H9 (cell line): ENCODE measurements at regions not wholly inside any gene's neighbourhood (a gene's known extent, or its start where the extent isn't known, plus 50 kb on each side); places are given as distances from the start of the nearest gene placed in this dataset.
"Not testable (repeated sequence)": the region's sequence is repeated elsewhere in the genome, so short reads cannot be mapped to it uniquely, and the experiment has no call there.

Experiments used
- DNase-seq: peaks from one replicate; pipeline ENCODE4 v3.0.0-alpha.2; 2017
- H2AFZ ChIP-seq: one replicate; pipeline ENCODE4 v1.6.1; 2013; ENCODE audit warnings: mild to moderate bottlenecking, low read length, control low read depth, moderate library complexity
- H2AK5ac ChIP-seq: 2 replicates; pipeline ENCODE4 v1.6.1; 2013; ENCODE audit warnings: low read length, control low read depth, mixed read lengths; ENCODE audit not compliant: insufficient read length
- H2BK120ac ChIP-seq: one replicate; pipeline ENCODE4 v1.6.1; 2013; ENCODE audit warnings: low read depth, mild to moderate bottlenecking, low read length, control low read depth, inconsistent platforms; ENCODE audit not compliant: poor library complexity, severe bottlenecking
- H2BK12ac ChIP-seq: 2 replicates; pipeline ENCODE4 v1.6.1; 2013; ENCODE audit warnings: low read length, control low read depth, mixed read lengths, low read depth; ENCODE audit not compliant: insufficient read length
- H2BK15ac ChIP-seq: 2 replicates; pipeline ENCODE4 v1.6.1; 2013; ENCODE audit warnings: low read depth, low read length, control low read depth
- H2BK20ac ChIP-seq: one replicate; pipeline ENCODE4 v1.6.1; 2013; ENCODE audit warnings: low read depth, mild to moderate bottlenecking, low read length, control low read depth, inconsistent platforms; ENCODE audit not compliant: poor library complexity, severe bottlenecking
- H2BK5ac ChIP-seq: 2 replicates; pipeline ENCODE4 v1.6.1; 2013; ENCODE audit warnings: low read length, control low read depth, mixed read lengths; ENCODE audit not compliant: insufficient read length
- H3K14ac ChIP-seq: 2 replicates; pipeline ENCODE4 v1.6.1; 2013; ENCODE audit warnings: low read length, control low read depth; ENCODE audit not compliant: insufficient read depth
- H3K18ac ChIP-seq: 2 replicates; pipeline ENCODE4 v1.6.1; 2013; ENCODE audit warnings: low read depth, mild to moderate bottlenecking, mixed read lengths, low read length, control low read depth; ENCODE audit not compliant: insufficient read length
- H3K23ac ChIP-seq: 2 replicates; pipeline ENCODE4 v1.6.1; 2013; ENCODE audit warnings: low read length, control low read depth, mixed read lengths, low read depth; ENCODE audit not compliant: insufficient read length
- H3K23me2 ChIP-seq: 2 replicates; pipeline ENCODE4 v1.6.1; 2013; ENCODE audit warnings: low read depth, mild to moderate bottlenecking, mixed read lengths, low read length, control low read depth; ENCODE audit not compliant: insufficient read length, poor library complexity, severe bottlenecking
- H3K27ac ChIP-seq: 2 replicates; pipeline ENCODE4 v1.5.1; 2013; ENCODE audit warnings: low read length, control low read depth, mixed read lengths, low read depth; ENCODE audit not compliant: insufficient read length
- H3K27me3 ChIP-seq: 2 replicates; pipeline ENCODE4 v1.6.1; 2013; ENCODE audit warnings: low read length, control low read depth, inconsistent platforms; ENCODE audit not compliant: insufficient read depth
- H3K4ac ChIP-seq: 2 replicates; pipeline ENCODE4 v1.6.1; 2013; ENCODE audit warnings: low read depth, mild to moderate bottlenecking, control low read depth, inconsistent platforms, low read length, moderate library complexity
- H3K4me1 ChIP-seq: 2 replicates; pipeline ENCODE4 v1.6.1; 2013; ENCODE audit warnings: low read length, control low read depth, inconsistent platforms; ENCODE audit not compliant: insufficient read depth
- H3K4me2 ChIP-seq: 2 replicates; pipeline ENCODE4 v1.6.1; 2013; ENCODE audit warnings: low read length, control low read depth, mixed read lengths; ENCODE audit not compliant: insufficient read length, insufficient read depth
- H3K56ac ChIP-seq: 2 replicates; pipeline ENCODE4 v1.6.1; 2013; ENCODE audit warnings: low read depth, mild to moderate bottlenecking, mixed read lengths, low read length, control low read depth; ENCODE audit not compliant: insufficient read length
- H3K79me1 ChIP-seq: 2 replicates; pipeline ENCODE4 v1.6.1; 2013; ENCODE audit warnings: low read depth, mild to moderate bottlenecking, moderate library complexity, low read length, control low read depth, inconsistent platforms; ENCODE audit not compliant: insufficient read depth, poor library complexity, severe bottlenecking
- H3K79me2 ChIP-seq: 2 replicates; pipeline ENCODE4 v1.6.1; 2013; ENCODE audit warnings: low read length, control low read depth, inconsistent platforms; ENCODE audit not compliant: insufficient read depth
- H3K9ac ChIP-seq: 2 replicates; pipeline ENCODE4 v1.6.1; 2013; ENCODE audit warnings: low read length, control low read depth, mixed read lengths; ENCODE audit not compliant: insufficient read length; ENCODE audit errors: extremely low read depth
- H3K9me3 ChIP-seq: one replicate; pipeline ENCODE4 v1.6.1; 2013; ENCODE audit warnings: low read depth, low read length, inconsistent platforms; ENCODE audit not compliant: control insufficient read depth
- H3T11ph ChIP-seq: one replicate; pipeline ENCODE4 v1.6.1; 2013; ENCODE audit warnings: mild to moderate bottlenecking, low read length, control low read depth, inconsistent platforms
- H4K20me1 ChIP-seq: one replicate; pipeline ENCODE4 v1.6.1; 2013; ENCODE audit not compliant: control insufficient read depth, insufficient read length, insufficient read depth
- H4K5ac ChIP-seq: 2 replicates; pipeline ENCODE4 v1.6.1; 2013; ENCODE audit warnings: low read depth, mild to moderate bottlenecking, mixed read lengths, low read length, control low read depth; ENCODE audit not compliant: insufficient read length
- H4K8ac ChIP-seq: replicated peaks from 2 replicates; pipeline ENCODE4 v1.6.1; 2013; ENCODE audit warnings: low read length, control low read depth, mixed read lengths, low read depth; ENCODE audit not compliant: insufficient read length
- H4K91ac ChIP-seq: 2 replicates; pipeline ENCODE4 v1.6.1; 2013; ENCODE audit warnings: low read depth, mild to moderate bottlenecking, moderate library complexity, mixed read lengths, low read length, control low read depth; ENCODE audit not compliant: insufficient read length
- H3K27ac Mint-ChIP-seq, 3 experiments: 2 replicates in 2 of 3; 3 replicates in 1 of 3; pipeline ENCODE4 v1.8.0; 2020 to 2021; ENCODE audit warnings: mixed read lengths in 3 of 3, mild to moderate bottlenecking in 1 of 3, moderate library complexity in 1 of 3
- H3K27me3 Mint-ChIP-seq: 2 replicates; pipeline ENCODE4 v1.8.0; 2021; ENCODE audit warnings: low read depth, mild to moderate bottlenecking, moderate library complexity, mixed read lengths
- H3K36me3 Mint-ChIP-seq, 3 experiments: 2 replicates in 2 of 3; 3 replicates in 1 of 3; pipeline ENCODE4 v1.8.0; 2020 to 2021; ENCODE audit warnings: low read depth in 3 of 3, mixed read lengths in 3 of 3; ENCODE audit not compliant: insufficient read depth in 1 of 3
- H3K4me1 Mint-ChIP-seq, 2 experiments: 2 replicates each; pipeline ENCODE4 v1.8.0; 2020; ENCODE audit warnings: mixed read lengths in 2 of 2
- H3K4me3 Mint-ChIP-seq, 2 experiments: 2 replicates in 1 of 2; 3 replicates in 1 of 2; pipeline ENCODE4 v1.8.0; 2020 to 2021; ENCODE audit warnings: mild to moderate bottlenecking in 2 of 2, mixed read lengths in 2 of 2, moderate library complexity in 1 of 2
- H3K9me3 Mint-ChIP-seq, 2 experiments: 2 replicates in 1 of 2; 3 replicates in 1 of 2; pipeline ENCODE4 v1.8.0; 2020; ENCODE audit warnings: mild to moderate bottlenecking in 2 of 2, mixed read lengths in 2 of 2, moderate library complexity in 1 of 2
- WGBS: extraction: QIAGEN DNeasy Blood & Tissue Kit; methylation state at CpG from one replicate; pipeline ENCODE4 v1.1.7; 2013; ENCODE audit warnings: missing lambda C conversion rate, low lambda C conversion rate, mixed read lengths; ENCODE audit not compliant: insufficient read length; ENCODE audit errors: extremely low coverage; 5-methylcytosine and 5-hydroxymethylcytosine counted together
- TF ChIP-seq, protein P1 (sequence below): fragments of 200-600 bp; sonication (generic); conservative IDR thresholded peaks from 3 replicates; pipeline ENCODE4 v1.8.0; 2021; ENCODE audit warnings: antibody characterized with exemption, mild to moderate bottlenecking

- Histone ChIP-seq H3T11ph (no peak overlapping the region), H2BK5ac (no peak overlapping the region), H2BK20ac (no peak overlapping the region), H3K4me1 (no peaks in the 10 kb centered on the region), H4K8ac (no peak overlapping the region), H3K14ac (no peak overlapping the region; the same call in 1 of the 2 replicates), H4K5ac (no peak overlapping the region), H3K9ac (no peak overlapping the region), H2BK120ac (no peak overlapping the region), H3K9me3 (no peaks in the 10 kb centered on the region), H2BK12ac (no peak overlapping the region), H3K4ac (no peak overlapping the region), H3K79me2 (no peaks in the 10 kb centered on the region), H4K20me1 (no peaks in the 10 kb centered on the region), H2AK5ac (no peak overlapping the region), H4K91ac (no peak overlapping the region), H3K27ac (no peak overlapping the region), H2BK15ac (no peak overlapping the region), H3K18ac (no peak overlapping the region), H3K56ac (no peak overlapping the region), H2AFZ (no peak overlapping the region), H3K23ac (no peak overlapping the region), H3K79me1 (no peaks in the 10 kb centered on the region), H3K4me2 (no peak overlapping the region), H3K23me2 (no peaks in the 10 kb centered on the region), H3K27me3 (no peaks in the 10 kb centered on the region)
- H3K27me3 Mint-ChIP-seq, result no peaks in the 10 kb centered on the region
- DNase-seq, result no peak
- TF ChIP-seq, protein P1, sequence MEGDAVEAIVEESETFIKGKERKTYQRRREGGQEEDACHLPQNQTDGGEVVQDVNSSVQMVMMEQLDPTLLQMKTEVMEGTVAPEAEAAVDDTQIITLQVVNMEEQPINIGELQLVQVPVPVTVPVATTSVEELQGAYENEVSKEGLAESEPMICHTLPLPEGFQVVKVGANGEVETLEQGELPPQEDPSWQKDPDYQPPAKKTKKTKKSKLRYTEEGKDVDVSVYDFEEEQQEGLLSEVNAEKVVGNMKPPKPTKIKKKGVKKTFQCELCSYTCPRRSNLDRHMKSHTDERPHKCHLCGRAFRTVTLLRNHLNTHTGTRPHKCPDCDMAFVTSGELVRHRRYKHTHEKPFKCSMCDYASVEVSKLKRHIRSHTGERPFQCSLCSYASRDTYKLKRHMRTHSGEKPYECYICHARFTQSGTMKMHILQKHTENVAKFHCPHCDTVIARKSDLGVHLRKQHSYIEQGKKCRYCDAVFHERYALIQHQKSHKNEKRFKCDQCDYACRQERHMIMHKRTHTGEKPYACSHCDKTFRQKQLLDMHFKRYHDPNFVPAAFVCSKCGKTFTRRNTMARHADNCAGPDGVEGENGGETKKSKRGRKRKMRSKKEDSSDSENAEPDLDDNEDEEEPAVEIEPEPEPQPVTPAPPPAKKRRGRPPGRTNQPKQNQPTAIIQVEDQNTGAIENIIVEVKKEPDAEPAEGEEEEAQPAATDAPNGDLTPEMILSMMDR, result no peak
- H3K36me3 Mint-ChIP-seq, result no peaks in the 10 kb centered on the region; a peak in 1 of 7 replicates
- no peak overlapping the region for H3K4me3 Mint-ChIP-seq
- no peak overlapping the region for H3K27ac Mint-ChIP-seq
- H3K9me3 Mint-ChIP-seq, result no peaks in the 10 kb centered on the region
- 0 out of 4 replicates have a peak, but pooled peaks cover 0 to 7% of the 10 kb centered on the region in 2 experiments for H3K4me1 Mint-ChIP-seq
Measured at GRCh38 chr1:157448636-157449035, 103.7 kb downstream of the FCRL5 start.

DNA sequence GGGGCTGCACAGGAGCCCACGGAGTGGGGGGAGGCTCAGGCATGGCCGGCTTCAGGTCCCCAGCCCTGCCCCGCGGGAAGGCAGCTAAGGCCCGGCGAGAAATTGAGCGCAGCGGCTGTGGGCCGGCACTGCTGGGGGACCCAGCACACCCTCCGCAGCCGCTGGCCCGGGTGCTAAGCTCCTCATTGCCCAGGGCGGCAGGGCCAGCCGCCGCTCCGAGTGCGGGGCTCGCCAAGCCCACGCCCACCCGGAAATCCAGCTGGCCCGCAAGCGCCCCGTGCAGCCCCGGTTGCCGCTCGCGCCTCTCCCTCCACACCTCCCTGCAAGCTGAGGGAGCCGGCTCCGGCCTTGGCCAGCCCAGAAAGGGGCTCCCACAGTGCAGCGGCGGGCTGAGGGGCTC is 106.0 kb downstream of the FCRL5 start:
- not testable (repeated sequence) for H3K18ac ChIP-seq, H3K23me2 ChIP-seq, H3T11ph ChIP-seq, H4K8ac ChIP-seq, H3K14ac ChIP-seq, H3K27ac Mint-ChIP-seq, H4K20me1 ChIP-seq, H3K27ac ChIP-seq, H3K4me2 ChIP-seq, H3K27me3 ChIP-seq, H3K4me1 ChIP-seq, H3K9ac ChIP-seq, H2BK5ac ChIP-seq, H3K36me3 Mint-ChIP-seq, H4K5ac ChIP-seq, H2BK12ac ChIP-seq, H3K23ac ChIP-seq, H3K4ac ChIP-seq, H4K91ac ChIP-seq, H3K79me1 ChIP-seq, H3K9me3 Mint-ChIP-seq, H2AFZ ChIP-seq, H3K56ac ChIP-seq, H2BK120ac ChIP-seq, H2BK15ac ChIP-seq, H3K79me2 ChIP-seq, DNase-seq, H3K4me3 Mint-ChIP-seq, H3K9me3 ChIP-seq, H2AK5ac ChIP-seq, H2BK20ac ChIP-seq, H3K27me3 Mint-ChIP-seq
- no CpG with 5 or more reads among the region's 31 CpGs for WGBS
- peaks cover 9 to 12% of the 10 kb centered on the region in 2 experiments for H3K4me1 Mint-ChIP-seq
